ENCODE measurements at regions not wholly inside any gene's neighbourhood (a gene's known extent, or its start where the extent isn't known, plus 50 kb on each side); places are given as distances from the start of the nearest gene placed in this dataset.

GRCh38 chr1:213371525-213371846 lies 320.4 kb downstream of the RPS6KC1 start:
- H3K27ac ChIP-seq: no peak overlapping the region
- no peaks in the 10 kb centered on the region for H3K9me3 ChIP-seq
- ATAC-seq (no peak), DNase-seq (no peak)
- in situ Hi-C loops (cut with MboI; ENCODE audit: low sequenced_read_pairs in 4 of 4): loop anchor here (5.0 to 25.0 kb wide), 3 partner anchors 751 to 766 kb away; no protein-coding TSS in a partner anchor
- no peaks in the 10 kb centered on the region for H3K4me1 ChIP-seq
- no peak overlapping the region for H3K4me3 ChIP-seq
- intact Hi-C loops (cut with DNase I; ENCODE audit: low total_unique reads): loop anchor here (10.0 kb wide), 1 partner anchor 247 kb away; no protein-coding TSS in a partner anchor
- TF ChIP-seq POLR2A (IDR thresholded peaks at IDR 0.05): no peak
- TF ChIP-seq CTCF (IDR thresholded peaks at IDR 0.05 in 4 of 5, conservative IDR thresholded peaks at IDR 0.05 in 1 of 5): no peak
- no peaks in the 10 kb centered on the region for H3K27me3 ChIP-seq
- H3K36me3 ChIP-seq: no peaks in the 10 kb centered on the region

DNA sequence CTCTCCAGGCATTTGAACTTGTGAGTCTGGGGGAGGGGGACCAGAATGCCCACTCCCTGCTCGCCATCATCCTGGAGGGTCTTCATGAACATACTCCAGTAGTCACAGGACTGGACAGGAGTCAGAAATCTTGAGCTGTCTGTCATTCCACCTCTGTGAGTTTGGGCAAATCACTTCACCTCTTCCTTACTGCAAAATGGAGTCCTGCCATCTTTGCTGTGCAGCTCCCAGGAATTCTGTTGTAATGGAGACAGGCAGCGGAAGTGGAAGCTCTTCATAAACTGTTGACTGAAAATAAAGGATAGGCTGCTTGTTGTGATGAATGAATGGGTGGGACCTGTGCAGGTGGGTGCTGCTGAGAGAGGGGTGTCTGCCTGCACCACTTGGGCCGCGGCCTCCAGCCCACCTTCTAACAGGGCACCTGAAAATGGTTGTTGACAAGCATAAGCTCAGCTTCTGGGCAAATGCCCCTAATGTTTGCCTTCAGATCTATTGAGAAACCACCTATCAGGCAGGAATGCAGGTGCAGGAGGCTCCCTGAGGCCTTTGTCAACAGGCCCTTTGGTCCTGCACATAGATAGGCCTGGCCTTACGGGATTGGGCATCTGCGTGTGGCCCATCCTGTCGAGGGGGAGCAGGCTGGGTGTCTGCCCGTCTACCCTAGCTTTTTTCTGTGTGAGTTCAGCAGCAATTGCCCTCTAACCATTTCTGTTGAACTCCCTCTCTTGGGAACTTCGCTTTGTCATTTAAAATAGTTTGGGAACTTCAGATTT lies 321.0 kb downstream of the RPS6KC1 start:
- in situ Hi-C loops (cut with MboI; ENCODE audit: low sequenced_read_pairs in 4 of 4): loop anchor here (5.0 to 25.0 kb wide), 3 partner anchors 750 to 765 kb away; no protein-coding TSS in a partner anchor
- ATAC-seq (no peak), DNase-seq (no peak)
- intact Hi-C loops (cut with DNase I; ENCODE audit: low total_unique reads): loop anchor here (10.0 kb wide), 1 partner anchor 247 kb away; no protein-coding TSS in a partner anchor
- no peak overlapping the region for H3K27ac ChIP-seq
- H3K36me3 ChIP-seq: no peaks in the 10 kb centered on the region
- no peak for TF ChIP-seq CTCF (IDR thresholded peaks at IDR 0.05 in 4 of 5, conservative IDR thresholded peaks at IDR 0.05 in 1 of 5)
- no peak for TF ChIP-seq POLR2A (IDR thresholded peaks at IDR 0.05)
- H3K4me1 ChIP-seq: no peaks in the 10 kb centered on the region
- no peaks in the 10 kb centered on the region for H3K9me3 ChIP-seq
- H3K27me3 ChIP-seq: no peaks in the 10 kb centered on the region
- H3K4me3 ChIP-seq: no peak overlapping the region

DNA sequence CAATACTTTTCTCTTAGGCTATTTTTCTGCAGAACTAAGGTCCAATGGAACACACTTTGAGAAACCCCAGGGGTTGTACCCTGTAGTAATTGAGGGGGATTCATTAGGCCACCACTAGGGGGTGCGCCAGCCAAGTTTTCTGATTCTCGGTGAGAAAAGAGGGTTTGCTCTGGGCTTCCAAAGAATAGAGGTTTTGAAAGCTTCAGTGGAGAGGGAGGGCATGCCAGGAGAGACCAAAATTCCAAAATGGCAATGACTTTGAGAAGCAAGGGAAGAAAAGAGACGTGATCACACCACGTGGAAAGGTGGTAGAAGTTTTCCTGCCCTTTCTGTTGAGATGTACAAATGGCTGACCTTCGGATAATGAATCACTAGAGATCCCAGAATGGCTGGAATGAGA lies 323.3 kb downstream of the RPS6KC1 start:
- Histone ChIP-seq H3K36me3 (no peaks in the 10 kb centered on the region), H3K27ac (no peak overlapping the region), H3K4me3 (no peak overlapping the region), H3K9me3 (no peaks in the 10 kb centered on the region), H3K27me3 (no peaks in the 10 kb centered on the region), H3K4me1 (no peaks in the 10 kb centered on the region)
- ATAC-seq: peak; percentile 66 to 68
- in situ Hi-C loops (cut with MboI; ENCODE audit: low sequenced_read_pairs in 4 of 4): loop anchor here (5.0 to 25.0 kb wide), 3 partner anchors 748 to 763 kb away; no protein-coding TSS in a partner anchor
- TF ChIP-seq POLR2A (IDR thresholded peaks at IDR 0.05): no peak
- peak; percentile 53 to 78 (median 68) for TF ChIP-seq CTCF (IDR thresholded peaks at IDR 0.05 in 4 of 5, conservative IDR thresholded peaks at IDR 0.05 in 1 of 5)
- DNase-seq: peak in 1 of 2 donors; percentile 17
- intact Hi-C loops (cut with DNase I; ENCODE audit: low total_unique reads): loop anchor here (1.0 to 10.0 kb wide), 2 partner anchors 250 to 749 kb away; no protein-coding TSS in a partner anchor

GRCh38 chr1:213375002-213375401 lies 324.0 kb downstream of the RPS6KC1 start:
- no peaks in the 10 kb centered on the region for H3K9me3 ChIP-seq
- intact Hi-C loops (cut with DNase I; ENCODE audit: low total_unique reads): loop anchor here (10.0 kb wide), 1 partner anchor 250 kb away; no protein-coding TSS in a partner anchor
- DNase-seq (no peak), ATAC-seq (no peak)
- in situ Hi-C loops (cut with MboI; ENCODE audit: low sequenced_read_pairs in 4 of 4): loop anchor here in 1 of 4 donors (10.0 kb wide), 1 partner anchor 750 kb away; no protein-coding TSS in a partner anchor
- no peak for TF ChIP-seq CTCF (IDR thresholded peaks at IDR 0.05 in 4 of 5, conservative IDR thresholded peaks at IDR 0.05 in 1 of 5)
- no peak for TF ChIP-seq POLR2A (IDR thresholded peaks at IDR 0.05)
- H3K27ac ChIP-seq: no peak overlapping the region
- no peaks in the 10 kb centered on the region for H3K4me1 ChIP-seq
- no peaks in the 10 kb centered on the region for H3K36me3 ChIP-seq
- no peak overlapping the region for H3K4me3 ChIP-seq
- no peaks in the 10 kb centered on the region for H3K27me3 ChIP-seq
